22Rv1 (cell line): ENCODE measurements at regions not wholly inside any gene's neighbourhood (a gene's known extent, or its start where the extent isn't known, plus 50 kb on each side); places are given as distances from the start of the nearest gene placed in this dataset.

Source experiments
- ZFX ChIP-seq: fragments of 450-650 bp; IDR thresholded peaks from 2 replicates; pipeline ENCODE4 v1.6.1; 2017; ENCODE audit warnings: antibody characterized with exemption, borderline replicate concordance
- TF ChIP-seq, protein P1 (sequence below): fragments of 450-650 bp; IDR thresholded peaks from 2 replicates; pipeline ENCODE4 v1.5.1; 2017; ENCODE audit warnings: mild to moderate bottlenecking

DNA sequence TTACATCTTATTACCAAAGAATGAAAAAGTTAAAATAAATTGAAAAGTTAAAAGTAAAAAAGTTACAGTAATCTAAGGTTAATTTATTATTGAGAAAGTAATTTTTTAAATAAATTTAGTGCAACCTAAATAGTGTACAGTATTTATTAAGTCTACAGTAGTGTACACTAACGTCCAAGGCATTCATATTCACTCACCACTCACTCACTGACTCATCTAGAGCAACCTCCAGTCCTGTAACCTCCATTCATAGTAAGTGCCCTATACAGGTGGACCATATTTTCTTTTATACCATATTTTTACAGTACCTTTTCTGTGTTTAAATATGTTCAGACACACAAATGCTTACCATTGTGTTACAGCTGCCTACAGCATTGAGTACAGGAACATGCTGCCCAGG is 624.7 kb upstream of the NOX3 start:
- TF ChIP-seq, protein P1, sequence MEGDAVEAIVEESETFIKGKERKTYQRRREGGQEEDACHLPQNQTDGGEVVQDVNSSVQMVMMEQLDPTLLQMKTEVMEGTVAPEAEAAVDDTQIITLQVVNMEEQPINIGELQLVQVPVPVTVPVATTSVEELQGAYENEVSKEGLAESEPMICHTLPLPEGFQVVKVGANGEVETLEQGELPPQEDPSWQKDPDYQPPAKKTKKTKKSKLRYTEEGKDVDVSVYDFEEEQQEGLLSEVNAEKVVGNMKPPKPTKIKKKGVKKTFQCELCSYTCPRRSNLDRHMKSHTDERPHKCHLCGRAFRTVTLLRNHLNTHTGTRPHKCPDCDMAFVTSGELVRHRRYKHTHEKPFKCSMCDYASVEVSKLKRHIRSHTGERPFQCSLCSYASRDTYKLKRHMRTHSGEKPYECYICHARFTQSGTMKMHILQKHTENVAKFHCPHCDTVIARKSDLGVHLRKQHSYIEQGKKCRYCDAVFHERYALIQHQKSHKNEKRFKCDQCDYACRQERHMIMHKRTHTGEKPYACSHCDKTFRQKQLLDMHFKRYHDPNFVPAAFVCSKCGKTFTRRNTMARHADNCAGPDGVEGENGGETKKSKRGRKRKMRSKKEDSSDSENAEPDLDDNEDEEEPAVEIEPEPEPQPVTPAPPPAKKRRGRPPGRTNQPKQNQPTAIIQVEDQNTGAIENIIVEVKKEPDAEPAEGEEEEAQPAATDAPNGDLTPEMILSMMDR = no peak
- TF ChIP-seq ZFX = no peak
